PC-9 (cell line): ENCODE measurements at regions not wholly inside any gene's neighbourhood (a gene's known extent, or its start where the extent isn't known, plus 50 kb on each side); places are given as distances from the start of the nearest gene placed in this dataset.

Experiments used
- CTCF ChIP-seq: fragments of 200-600 bp; sonication (generic); conservative IDR thresholded peaks from 2 replicates; pipeline ENCODE4 v1.6.1; 2017; ENCODE audit warnings: mixed run types, antibody characterized with exemption, mild to moderate bottlenecking, moderate library complexity
- EZH2 ChIP-seq: fragments of 200-600 bp; sonication (generic); IDR thresholded peaks from 2 replicates; pipeline ENCODE4 v1.8.0; 2017; ENCODE audit warnings: antibody characterized with exemption, low read depth

GRCh38 chr12:24087294-24087693, 137.8 kb upstream of the SOX5 start:
- TF ChIP-seq CTCF: no peak
- no peak for TF ChIP-seq EZH2
